SW 1271 (cell line): ENCODE measurements at regions not wholly inside any gene's neighbourhood (a gene's known extent, or its start where the extent isn't known, plus 50 kb on each side); places are given as distances from the start of the nearest gene placed in this dataset.

Experiments used
- DNase-seq, 2 experiments: peaks; one replicate each; lab custom pipeline; 2025; lab: John Stamatoyannopoulos, UW

DNA sequence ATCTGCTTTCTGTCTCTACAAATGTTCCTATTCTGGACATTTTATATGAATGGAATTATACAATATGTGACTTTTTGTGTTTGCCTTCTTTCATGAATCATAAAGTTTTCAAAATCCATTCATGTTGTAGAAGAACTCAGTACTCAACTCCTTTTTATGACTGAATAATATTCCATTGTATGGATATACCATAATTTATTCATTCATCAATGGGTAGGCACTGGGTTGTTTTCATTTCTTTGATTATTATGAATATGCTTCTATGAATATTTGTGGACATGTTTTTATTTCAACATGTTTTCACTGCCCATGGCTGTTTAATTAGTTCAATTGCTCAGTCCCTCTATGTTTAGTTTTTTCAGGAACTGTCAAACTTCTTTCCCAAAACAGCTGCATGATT lies 76.5 kb upstream of the GTSF1L start:
- no peak for DNase-seq

DNA sequence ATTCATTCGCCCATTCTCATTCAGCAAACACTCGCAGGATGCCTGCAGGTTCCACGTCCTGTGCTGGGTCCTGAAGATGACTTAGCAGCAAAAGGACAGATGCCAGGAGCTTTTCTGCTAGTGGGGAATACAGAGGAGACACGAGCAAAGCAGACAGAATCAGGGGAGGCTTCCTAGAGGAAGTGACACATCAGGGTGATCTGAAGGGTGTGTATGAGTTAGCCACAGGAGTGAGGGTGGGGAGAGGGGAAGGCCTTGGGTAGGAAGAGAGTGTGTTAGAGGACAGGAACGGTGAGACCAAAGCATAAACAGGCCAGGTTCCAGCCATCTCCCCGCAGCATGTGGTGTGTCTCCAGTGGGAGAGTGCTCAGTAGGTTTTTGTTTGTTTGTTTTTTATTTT lies 73.4 kb upstream of the GTSF1L start:
- DNase-seq: no peak

DNA sequence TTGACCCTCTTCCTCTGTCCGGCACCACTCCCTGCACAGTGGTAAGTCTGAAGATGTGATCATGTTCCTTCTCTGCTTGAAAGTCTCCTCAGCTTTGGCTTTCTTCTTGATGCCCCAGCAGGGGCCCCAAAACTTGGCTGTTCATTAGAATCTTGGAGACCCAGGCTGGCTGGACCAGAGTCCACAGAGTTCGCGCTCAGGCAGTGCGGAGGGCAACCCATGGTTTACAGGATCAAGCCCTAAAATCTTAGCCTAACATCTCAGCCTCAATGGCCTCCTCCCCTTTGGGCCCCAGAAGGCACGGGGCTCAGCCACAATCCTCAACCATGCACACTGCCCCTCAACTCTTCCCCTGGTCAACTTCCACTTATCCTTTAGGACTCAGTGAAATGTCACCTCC lies 72.9 kb upstream of the GTSF1L start:
- no peak for DNase-seq

DNA sequence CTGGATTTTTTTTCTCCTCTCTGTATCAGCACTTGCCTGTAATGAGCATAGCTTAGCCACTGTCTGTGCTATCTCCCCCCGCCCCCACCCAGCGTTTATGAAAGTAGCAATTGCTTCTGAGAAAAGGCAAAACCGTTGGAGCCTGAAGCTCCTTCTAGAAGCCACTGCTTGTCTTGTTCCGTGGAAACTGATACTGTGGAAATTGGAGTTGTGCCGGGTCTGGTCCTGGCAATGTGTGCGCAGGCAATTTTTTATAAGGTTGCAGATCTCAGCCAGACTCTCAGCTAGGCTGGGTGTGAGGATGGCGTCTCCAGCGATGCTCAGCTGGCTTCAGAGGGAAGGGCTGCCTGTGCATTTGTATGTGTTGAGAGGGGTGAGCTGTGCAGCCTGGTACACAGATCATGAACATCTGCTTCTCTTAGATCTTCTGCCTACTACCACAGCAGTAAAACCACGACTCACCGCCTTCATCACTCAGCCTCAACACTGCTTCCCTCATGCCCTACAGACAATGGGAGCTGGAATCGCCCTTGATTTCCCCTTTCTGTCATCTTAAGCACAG lies 72.4 kb upstream of the GTSF1L start:
- DNase-seq: no peak

DNA sequence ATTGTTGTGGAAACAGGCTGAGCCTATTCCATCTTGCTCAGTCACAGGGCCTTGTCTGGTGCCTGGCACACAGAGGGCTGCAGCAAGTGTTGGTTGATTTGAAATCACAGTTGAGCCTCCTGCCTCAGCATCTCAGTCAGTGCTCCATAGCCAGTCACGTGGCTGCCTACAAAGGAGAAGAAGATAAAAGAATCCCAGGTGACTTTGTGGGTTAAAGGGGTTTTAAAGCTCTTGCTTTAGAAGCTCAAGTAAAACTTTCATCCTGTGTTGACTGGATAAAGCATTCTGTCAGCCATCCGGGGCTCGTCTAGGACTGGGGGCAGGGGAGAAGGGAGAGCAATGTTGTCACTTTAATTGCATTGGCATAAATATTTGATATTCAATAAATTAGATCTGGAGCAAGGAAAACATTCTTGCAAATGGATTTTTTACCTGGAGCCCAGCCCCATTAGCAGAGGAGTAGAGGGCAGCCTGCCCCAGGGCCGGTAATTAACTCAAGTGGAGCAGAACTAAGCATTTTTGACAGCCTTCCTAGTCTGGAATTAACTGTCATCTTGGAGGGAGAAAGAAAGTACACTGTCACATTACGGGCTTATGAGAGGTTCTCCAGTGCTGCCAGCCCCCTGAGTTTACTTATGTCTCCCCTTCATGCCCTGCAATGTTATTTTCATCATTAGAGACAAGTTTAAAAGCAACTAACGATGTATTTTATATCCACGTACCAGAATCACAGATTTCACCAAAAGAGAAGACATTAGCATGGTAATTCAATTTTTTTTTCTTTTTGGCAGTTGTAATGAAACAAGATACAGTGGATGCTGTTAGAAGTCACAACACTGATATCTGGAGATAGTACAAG lies 71.7 kb upstream of the GTSF1L start:
- DNase-seq: no peak

DNA sequence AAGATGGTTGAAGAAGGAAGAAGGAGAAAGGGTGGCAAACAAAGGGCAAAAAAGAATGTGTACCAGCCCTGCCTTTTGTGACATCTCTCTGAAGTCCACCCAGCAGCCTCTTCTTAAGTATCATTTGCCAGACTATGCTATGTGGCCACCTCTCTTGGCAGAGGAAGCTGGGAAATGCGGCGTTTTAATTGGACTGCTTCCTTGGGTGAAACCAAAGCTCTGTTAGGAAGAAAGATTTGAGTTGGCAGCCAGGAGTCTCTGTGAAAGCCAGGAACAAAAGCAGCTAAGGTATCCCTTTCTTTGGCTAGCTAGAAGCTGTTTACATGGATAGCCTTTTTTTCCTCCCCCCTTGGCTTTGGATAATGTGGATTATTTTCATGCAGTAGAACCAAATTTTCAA lies 67.5 kb upstream of the GTSF1L start:
- no peak for DNase-seq

DNA sequence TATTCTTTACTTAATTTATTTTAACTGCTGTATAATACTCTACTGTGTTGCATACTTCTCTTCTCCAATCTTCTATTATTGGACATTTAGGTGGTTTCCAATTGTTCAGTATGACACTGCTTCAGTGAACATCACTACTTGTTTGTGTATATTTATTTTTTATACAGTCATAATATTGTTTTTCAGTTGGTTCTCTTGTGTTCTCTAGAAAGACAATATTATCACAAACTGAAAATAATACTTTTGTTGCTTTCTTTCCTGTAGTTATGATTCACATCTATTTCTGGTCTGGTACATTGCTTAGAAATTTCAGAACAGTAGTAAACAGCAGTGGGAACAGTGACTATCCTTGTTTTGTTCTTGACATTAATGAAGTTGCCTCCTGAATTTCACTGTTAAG lies 62.8 kb upstream of the GTSF1L start:
- no peak for DNase-seq

DNA sequence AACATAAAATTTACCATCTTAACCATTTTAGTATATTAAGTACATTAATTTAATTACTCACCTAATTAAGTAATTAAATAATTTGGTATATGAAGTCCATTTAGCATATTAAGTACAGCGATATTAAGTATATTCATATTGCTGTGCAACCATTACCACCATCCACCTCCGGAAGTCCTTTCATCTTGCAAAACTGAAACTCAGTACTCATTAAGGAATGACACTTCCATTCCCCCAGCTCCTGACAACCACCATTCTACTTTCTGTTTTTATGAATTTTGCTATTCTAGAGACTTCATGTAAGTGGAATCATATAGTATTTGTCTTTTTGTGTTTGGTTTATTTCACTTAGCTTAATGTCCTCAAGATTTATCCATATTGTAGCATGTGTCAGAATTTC lies 61.1 kb upstream of the GTSF1L start:
- DNase-seq: no peak

DNA sequence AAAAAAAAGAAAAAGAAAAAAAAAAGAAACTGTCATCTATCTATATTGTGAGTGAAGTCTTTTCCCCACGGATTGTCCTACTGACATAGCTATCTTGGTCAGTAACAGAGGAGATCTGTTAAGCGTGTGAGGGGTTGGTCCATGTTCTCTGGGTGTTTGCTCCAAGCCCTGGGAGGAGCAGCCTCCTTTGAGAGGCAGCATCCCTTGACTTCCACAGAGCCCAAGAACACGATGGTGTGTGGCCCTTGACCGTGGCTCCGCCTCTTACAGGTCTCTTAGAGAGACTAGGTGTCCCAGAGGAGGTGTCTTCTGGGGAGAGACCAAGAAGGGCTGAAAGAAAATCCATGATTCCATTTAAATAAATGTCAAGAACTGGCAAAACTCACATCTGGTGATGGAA lies 60.1 kb upstream of the GTSF1L start:
- DNase-seq: no peak

DNA sequence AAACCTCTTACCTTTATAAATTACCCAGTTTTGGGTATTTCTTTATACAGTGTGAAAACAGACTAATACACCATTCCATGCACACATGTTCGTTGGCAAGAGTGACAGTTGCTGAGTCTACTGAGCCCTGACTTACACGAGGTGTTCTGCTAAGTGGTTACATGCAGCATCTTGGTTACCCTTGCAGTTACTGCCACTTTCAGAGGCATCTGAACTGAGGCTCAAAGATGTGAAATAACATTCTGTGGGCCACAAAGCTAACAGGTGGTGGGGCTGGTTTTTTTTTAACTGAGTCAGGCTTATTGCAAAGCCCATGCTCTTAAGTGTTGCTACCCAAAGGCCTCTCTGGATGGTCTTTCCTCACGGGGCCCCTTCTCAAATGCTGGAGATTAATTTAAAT lies 54.4 kb upstream of the GTSF1L start:
- DNase-seq: no peak

DNA sequence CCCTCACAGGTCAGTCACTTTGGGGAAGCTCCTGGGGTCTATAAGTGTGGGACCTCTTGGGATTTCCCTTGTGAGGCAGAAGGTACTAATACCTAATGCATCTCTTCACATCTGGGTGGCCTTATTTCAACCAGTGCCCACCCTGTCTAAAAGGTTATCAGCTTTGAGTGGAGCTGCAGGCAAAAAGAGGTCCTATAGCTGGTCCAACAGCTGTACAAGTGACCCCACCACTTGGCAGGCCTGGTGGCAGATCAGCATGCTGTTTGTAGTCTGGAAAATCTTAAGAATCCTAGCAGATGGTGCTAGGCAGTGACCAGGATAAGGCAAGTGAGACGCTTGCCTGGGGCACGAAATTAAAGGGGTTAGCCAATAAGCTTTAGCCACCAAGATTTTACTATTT lies 51.6 kb upstream of the GTSF1L start:
- no peak for DNase-seq

DNA sequence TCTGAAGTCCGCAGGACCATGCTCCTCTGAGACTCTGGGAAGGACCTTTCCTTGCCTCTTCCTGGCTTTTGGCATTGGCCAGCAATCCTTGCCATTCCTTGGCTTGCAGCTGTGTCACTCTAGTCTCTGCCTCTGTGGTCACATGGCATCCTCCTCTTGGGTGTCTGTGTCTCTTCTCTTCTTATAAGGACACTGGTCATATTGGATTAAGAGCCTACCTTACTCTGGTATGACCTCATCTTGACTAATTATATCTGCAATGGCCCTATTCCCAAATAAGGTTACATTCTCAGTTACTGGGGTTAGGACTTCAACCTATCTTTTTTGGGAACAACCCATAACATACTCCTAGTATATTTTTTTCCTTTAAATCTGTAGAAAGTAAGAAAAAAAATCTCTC lies 49.9 kb upstream of the GTSF1L start:
- DNase-seq: no peak
